ENCODE measurements at regions not wholly inside any gene's neighbourhood (a gene's known extent, or its start where the extent isn't known, plus 50 kb on each side); places are given as distances from the start of the nearest gene placed in this dataset.

GRCh38 chr2:30074023-30074422 lies 72.8 kb upstream of the YPEL5 start:
- TF ChIP-seq, protein P1, sequence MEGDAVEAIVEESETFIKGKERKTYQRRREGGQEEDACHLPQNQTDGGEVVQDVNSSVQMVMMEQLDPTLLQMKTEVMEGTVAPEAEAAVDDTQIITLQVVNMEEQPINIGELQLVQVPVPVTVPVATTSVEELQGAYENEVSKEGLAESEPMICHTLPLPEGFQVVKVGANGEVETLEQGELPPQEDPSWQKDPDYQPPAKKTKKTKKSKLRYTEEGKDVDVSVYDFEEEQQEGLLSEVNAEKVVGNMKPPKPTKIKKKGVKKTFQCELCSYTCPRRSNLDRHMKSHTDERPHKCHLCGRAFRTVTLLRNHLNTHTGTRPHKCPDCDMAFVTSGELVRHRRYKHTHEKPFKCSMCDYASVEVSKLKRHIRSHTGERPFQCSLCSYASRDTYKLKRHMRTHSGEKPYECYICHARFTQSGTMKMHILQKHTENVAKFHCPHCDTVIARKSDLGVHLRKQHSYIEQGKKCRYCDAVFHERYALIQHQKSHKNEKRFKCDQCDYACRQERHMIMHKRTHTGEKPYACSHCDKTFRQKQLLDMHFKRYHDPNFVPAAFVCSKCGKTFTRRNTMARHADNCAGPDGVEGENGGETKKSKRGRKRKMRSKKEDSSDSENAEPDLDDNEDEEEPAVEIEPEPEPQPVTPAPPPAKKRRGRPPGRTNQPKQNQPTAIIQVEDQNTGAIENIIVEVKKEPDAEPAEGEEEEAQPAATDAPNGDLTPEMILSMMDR (conservative IDR thresholded peaks at IDR 0.05) = no peak
- TF ChIP-seq ZFX (IDR thresholded peaks at IDR 0.05) = no peak
- H3K27ac ChIP-seq = no peak overlapping the region

DNA sequence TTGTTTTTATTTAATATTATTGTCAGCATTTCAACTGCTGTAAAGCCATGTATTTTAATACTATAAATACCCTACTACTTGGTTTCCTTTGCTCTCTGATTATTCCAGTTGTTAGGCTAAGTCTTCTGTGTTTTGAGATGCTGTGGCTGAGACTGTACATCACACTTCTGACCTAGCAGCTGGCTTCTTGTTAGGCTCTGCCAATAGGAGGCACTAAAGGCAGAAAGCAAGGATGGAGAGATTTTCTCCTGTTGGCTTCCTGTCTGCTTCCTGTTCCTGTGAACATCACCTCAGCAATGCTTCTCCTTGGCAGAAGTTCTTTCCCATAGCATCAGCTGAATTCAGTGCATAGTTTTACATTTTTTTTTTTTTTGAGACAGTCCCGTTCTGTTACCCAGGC lies 68.3 kb upstream of the YPEL5 start:
- no peak overlapping the region for H3K27ac ChIP-seq
- TF ChIP-seq ZFX (IDR thresholded peaks at IDR 0.05) = no peak
- TF ChIP-seq, protein P1 (conservative IDR thresholded peaks at IDR 0.05) = no peak

GRCh38 chr2:30084915-30085314 lies 61.9 kb upstream of the YPEL5 start:
- no peak for TF ChIP-seq ZFX (IDR thresholded peaks at IDR 0.05)
- TF ChIP-seq, protein P1 (conservative IDR thresholded peaks at IDR 0.05) = no peak

DNA sequence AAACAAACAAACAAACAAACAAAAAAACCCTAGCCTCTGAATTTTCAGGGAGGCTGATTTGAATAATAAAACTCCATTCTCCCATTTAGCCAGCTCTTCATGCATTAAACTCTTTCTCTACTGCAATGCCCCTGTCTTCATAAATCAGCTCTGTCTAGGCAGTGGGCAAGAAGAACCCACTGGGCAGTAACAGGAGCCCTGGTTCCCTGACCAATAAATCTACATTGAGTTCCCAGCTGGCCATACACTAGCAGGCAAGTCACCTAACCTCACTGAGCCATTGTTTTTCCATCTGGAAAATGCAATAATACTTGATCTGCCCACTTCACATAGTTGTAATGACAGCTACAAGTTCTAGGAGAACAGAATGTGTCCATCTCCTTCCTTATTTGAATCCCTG lies 57.6 kb upstream of the YPEL5 start:
- TF ChIP-seq ZFX (IDR thresholded peaks at IDR 0.05) = no peak
- TF ChIP-seq, protein P1 (conservative IDR thresholded peaks at IDR 0.05) = no peak
- no peak overlapping the region for H3K27ac ChIP-seq

More at GRCh38 chr2:30084915-30085314, 61.9 kb upstream of the YPEL5 start:
- H3K27ac ChIP-seq = no peak overlapping the region

DNA sequence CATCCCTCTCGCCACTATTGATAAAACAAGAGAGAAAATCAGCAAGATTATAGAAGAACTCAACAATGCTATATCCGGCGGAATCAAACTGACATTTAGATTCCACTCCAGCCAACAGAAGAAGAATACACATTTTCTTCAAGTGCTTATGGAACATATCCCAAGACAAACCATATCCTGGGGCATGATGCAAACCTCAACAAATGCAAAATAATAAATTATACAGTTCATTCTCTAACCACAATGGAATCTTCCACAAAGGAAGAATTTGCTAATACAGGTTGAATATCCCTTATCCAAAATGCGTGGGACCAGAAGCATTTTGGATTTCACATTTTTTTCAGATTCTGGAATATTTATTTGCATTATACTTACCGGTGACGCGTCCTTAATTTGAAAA lies 51.4 kb upstream of the YPEL5 start:
- TF ChIP-seq, protein P1 (conservative IDR thresholded peaks at IDR 0.05) = no peak
- no peak for TF ChIP-seq ZFX (IDR thresholded peaks at IDR 0.05)
- no peak overlapping the region for H3K27ac ChIP-seq

DNA sequence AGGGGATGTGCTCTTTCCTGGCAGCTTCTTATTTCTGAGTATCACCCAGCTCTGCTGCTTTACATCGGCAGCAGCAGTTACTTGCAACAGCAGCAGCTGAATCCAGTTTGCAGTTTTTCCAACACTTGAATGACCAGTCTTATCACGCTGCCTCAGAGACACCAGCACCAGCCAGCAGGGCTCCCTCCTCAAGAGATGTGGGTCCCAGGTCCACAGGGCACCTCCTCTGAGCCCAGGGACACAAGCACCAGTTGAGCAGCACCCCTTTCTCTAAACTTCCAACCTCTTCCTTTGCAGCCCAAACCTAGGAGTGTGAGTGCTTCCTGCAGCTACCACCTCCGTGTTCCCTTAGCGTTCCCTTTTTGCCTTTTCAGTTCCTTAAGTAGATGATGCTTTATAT lies 50.4 kb upstream of the YPEL5 start:
- H3K27ac ChIP-seq = no peak overlapping the region
- TF ChIP-seq, protein P1 (conservative IDR thresholded peaks at IDR 0.05) = no peak
- no peak for TF ChIP-seq ZFX (IDR thresholded peaks at IDR 0.05)
